GM12878 (cell line): ENCODE measurements at regions not wholly inside any gene's neighbourhood (a gene's known extent, or its start where the extent isn't known, plus 50 kb on each side); places are given as distances from the start of the nearest gene placed in this dataset.

Experiments used
- ATAC-seq: fragments of 200-7000 bp; cut with Tn5 transposase; 3 replicates; pipeline ENCODE4 v1.9.1; 2020; ENCODE audit warnings: mild to moderate bottlenecking, moderate library complexity
- BruUV-seq: library from RNA; stranded (reverse); fragments of 400-500 nt; replicated peaks from 2 replicates; lab custom pipeline; 2021; lab: Mats Ljungman, UMichigan
- CTCF ChIA-PET: fragments of 300-600 bp; sonication (Branson Sonifier 250); formaldehyde crosslinking; extraction: SDS; loops from one replicate; lab custom pipeline; 2021; ENCODE audit warnings: inconsistent platforms; lab: Yijun Ruan, JAX
- POLR2A ChIA-PET: fragments of 350-600 bp; formaldehyde crosslinking; extraction: SDS; loops from one replicate; lab custom pipeline; 2021; ENCODE audit warnings: inconsistent platforms; lab: Charles Lee
- RAD21 ChIA-PET: fragments of 300-600 bp; sonication (Branson Sonifier 250); formaldehyde crosslinking; loops from one replicate; lab custom pipeline; 2023; ENCODE audit warnings: antibody characterized with exemption; ENCODE audit not compliant: unreplicated experiment; lab: Charles Lee
- SMC1A ChIA-PET: fragments of 300-600 bp; sonication (Branson Sonifier 250); formaldehyde crosslinking; loops from one replicate; lab custom pipeline; 2023; ENCODE audit not compliant: unreplicated experiment, uncharacterized antibody; lab: Charles Lee
- DNase-seq: peaks from one replicate; pipeline ENCODE4 v3.0.0-alpha.2; 2011; ENCODE audit warnings: low read depth, low spot score
- FAIRE-seq: peaks from 3 replicates; lab custom pipeline; 2011; peaks lifted over from hg19 to GRCh38; lab: Jason Lieb, UNC
- H2AFZ ChIP-seq: 2 replicates; pipeline ENCODE4 v1.6.0; 2011; ENCODE audit warnings: low read depth, low read length, control low read depth; ENCODE audit not compliant: control insufficient read depth
- H3K27ac ChIP-seq: 2 replicates; pipeline ENCODE4 v1.5.1; 2011; ENCODE audit warnings: control low read depth; ENCODE audit not compliant: control insufficient read depth, insufficient read depth
- H3K27me3 ChIP-seq, 2 experiments: replicated peaks in 1 of 2; 2 replicates each; pipeline versions ENCODE4 v1.6.0 to v1.6.1; 2011; ENCODE audit warnings: low read length in 1 of 2; ENCODE audit not compliant: control insufficient read depth in 2 of 2, insufficient read depth in 2 of 2
- H3K36me3 ChIP-seq, 2 experiments: 2 replicates each; pipeline ENCODE4 v1.5.1; 2011; ENCODE audit warnings: low read length in 1 of 2; ENCODE audit not compliant: control insufficient read depth in 2 of 2, insufficient read depth in 2 of 2
- H3K4me1 ChIP-seq: 2 replicates; pipeline ENCODE4 v1.6.1; 2011; ENCODE audit warnings: mild to moderate bottlenecking, low read length, moderate library complexity, mixed read lengths; ENCODE audit not compliant: control insufficient read depth, insufficient read depth
- H3K4me2 ChIP-seq: 2 replicates; pipeline ENCODE4 v1.6.0; 2011; ENCODE audit warnings: control low read depth; ENCODE audit not compliant: control insufficient read depth, insufficient read depth
- H3K4me3 ChIP-seq: fragments of 200-600 bp; sonication (generic); 2 replicates; pipeline ENCODE4 v1.5.1; 2016
- H3K79me2 ChIP-seq: 2 replicates; pipeline ENCODE4 v1.6.0; 2011; ENCODE audit warnings: low read length; ENCODE audit not compliant: control insufficient read depth, insufficient read depth
- H3K9ac ChIP-seq: 2 replicates; pipeline ENCODE4 v1.8.0; 2011; ENCODE audit warnings: low read length, control low read depth, mixed read lengths; ENCODE audit not compliant: control insufficient read depth, insufficient read depth
- H3K9me3 ChIP-seq: replicated peaks from 3 replicates; pipeline ENCODE4 v1.5.1; 2011; ENCODE audit warnings: mild to moderate bottlenecking, low read length; ENCODE audit not compliant: control insufficient read depth, insufficient read depth
- H4K20me1 ChIP-seq: 2 replicates; pipeline ENCODE4 v1.6.0; 2011; ENCODE audit not compliant: control insufficient read depth, insufficient read depth
- ATF7 ChIP-seq: fragments of 450-650 bp; IDR thresholded peaks from 2 replicates; pipeline ENCODE4 v1.6.1; 2016; ENCODE audit warnings: low read depth, mild to moderate bottlenecking
- DPF2 ChIP-seq: fragments of 450-650 bp; IDR thresholded peaks from 2 replicates; pipeline ENCODE4 v1.6.1; 2017; ENCODE audit warnings: mild to moderate bottlenecking
- RELA ChIP-seq: fragments of 450-650 bp; IDR thresholded peaks from 2 replicates; pipeline ENCODE4 v1.8.0; 2014; ENCODE audit warnings: borderline replicate concordance; ENCODE audit not compliant: partially characterized antibody
- TARDBP ChIP-seq: IDR thresholded peaks from 2 replicates; pipeline ENCODE4 v1.6.1; 2016; ENCODE audit warnings: borderline replicate concordance
- WRNIP1 ChIP-seq: IDR thresholded peaks from 2 replicates; pipeline ENCODE4 v1.6.1; 2011; ENCODE audit warnings: low read depth, low read length, improper control_type of control experiment, borderline replicate concordance
- ZNF217 ChIP-seq: fragments of 450-650 bp; IDR thresholded peaks from 2 replicates; pipeline ENCODE4 v1.6.1; 2017; ENCODE audit warnings: antibody characterized with exemption, mild to moderate bottlenecking
- WGBS: methylation state at CpG from one replicate; pipeline ENCODE4 v1.1.6; 2016; ENCODE audit warnings: low lambda C conversion rate; ENCODE audit not compliant: insufficient replicate concordance, insufficient coverage; ENCODE audit errors: missing lambda C conversion rate; 5-methylcytosine and 5-hydroxymethylcytosine counted together
- in situ Hi-C: fragments of 300-500 bp; cut with MboI; formaldehyde crosslinking; loops from 9 replicates; pipeline ENCODE4 v1.14.3; 2018; ENCODE audit warnings: mixed read lengths
- intact Hi-C: fragments of 100-400 bp; cut with micrococcal nuclease; formaldehyde crosslinking; loops from one replicate; pipeline ENCODE4 v1.14.2; 2022; ENCODE audit not compliant: unreplicated experiment
- TF ChIP-seq, protein P1 (sequence below): fragments of 450-650 bp; formaldehyde crosslinking; IDR thresholded peaks from 2 replicates; pipeline ENCODE4 v1.4.0; 2022; ENCODE audit warnings: mild to moderate bottlenecking, moderate library complexity

DNA sequence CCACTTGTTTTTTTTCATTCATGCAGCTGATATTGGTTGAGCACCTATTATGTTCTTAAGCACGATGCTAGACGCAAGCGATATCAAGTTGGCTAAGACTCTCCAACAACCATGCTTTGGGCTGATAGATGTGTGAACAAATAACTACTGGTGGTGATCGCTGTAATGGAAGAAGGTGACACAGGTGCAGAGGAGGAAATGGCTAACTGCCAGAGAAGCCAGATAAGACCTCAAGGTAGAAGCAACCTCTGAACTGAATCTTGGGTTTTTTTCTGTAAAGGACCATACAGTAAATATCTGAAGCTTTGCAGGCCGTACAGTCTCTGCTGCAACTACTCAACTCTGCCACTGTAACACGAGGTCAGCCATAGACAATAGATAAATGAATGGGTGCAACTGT is 97.9 kb downstream of the C17orf67 start:
- TF ChIP-seq DPF2 (no peak), ATF7 (no peak), WRNIP1 (no peak), RELA (no peak), TARDBP (no peak), ZNF217 (no peak)
- TF ChIP-seq, protein P1, sequence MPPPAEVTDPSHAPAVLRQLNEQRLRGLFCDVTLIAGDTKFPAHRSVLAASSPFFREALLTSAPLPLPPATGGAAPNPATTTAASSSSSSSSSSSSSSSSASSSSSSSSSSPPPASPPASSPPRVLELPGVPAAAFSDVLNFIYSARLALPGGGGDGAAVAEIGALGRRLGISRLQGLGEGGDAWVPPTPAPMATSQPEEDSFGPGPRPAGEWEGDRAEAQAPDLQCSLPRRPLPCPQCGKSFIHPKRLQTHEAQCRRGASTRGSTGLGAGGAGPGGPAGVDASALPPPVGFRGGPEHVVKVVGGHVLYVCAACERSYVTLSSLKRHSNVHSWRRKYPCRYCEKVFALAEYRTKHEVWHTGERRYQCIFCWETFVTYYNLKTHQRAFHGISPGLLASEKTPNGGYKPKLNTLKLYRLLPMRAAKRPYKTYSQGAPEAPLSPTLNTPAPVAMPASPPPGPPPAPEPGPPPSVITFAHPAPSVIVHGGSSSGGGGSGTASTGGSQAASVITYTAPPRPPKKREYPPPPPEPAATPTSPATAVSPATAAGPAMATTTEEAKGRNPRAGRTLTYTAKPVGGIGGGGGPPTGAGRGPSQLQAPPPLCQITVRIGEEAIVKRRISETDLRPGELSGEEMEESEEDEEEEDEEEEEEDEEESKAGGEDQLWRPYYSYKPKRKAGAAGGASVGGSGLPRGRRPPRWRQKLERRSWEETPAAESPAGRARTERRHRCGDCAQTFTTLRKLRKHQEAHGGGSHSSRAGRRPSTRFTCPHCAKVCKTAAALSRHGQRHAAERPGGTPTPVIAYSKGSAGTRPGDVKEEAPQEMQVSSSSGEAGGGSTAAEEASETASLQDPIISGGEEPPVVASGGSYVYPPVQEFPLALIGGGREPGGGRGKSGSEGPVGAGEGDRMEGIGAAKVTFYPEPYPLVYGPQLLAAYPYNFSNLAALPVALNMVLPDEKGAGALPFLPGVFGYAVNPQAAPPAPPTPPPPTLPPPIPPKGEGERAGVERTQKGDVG (CRISPR knock-in tag) = no peak
- Histone ChIP-seq H3K27me3 (no peaks in the 10 kb centered on the region; a peak in 1 of 4 replicates), H3K4me3 (no peak overlapping the region), H3K4me2 (no peak overlapping the region), H3K4me1 (no peaks in the 10 kb centered on the region), H3K27ac (no peak overlapping the region), H3K79me2 (no peaks in the 10 kb centered on the region), H4K20me1 (no peaks in the 10 kb centered on the region), H3K9me3 (no peaks in the 10 kb centered on the region), H2AFZ (no peak overlapping the region), H3K36me3 (no peaks in the 10 kb centered on the region), H3K9ac (no peak overlapping the region)
- BruUV-seq = no TSS peak
- ChIA-PET POLR2A (no interaction called here), CTCF (no interaction called here), SMC1A (no interaction called here), RAD21 (no interaction called here)
- in situ Hi-C loops = no loop called here
- 57% methylated on average over 6 of the region's 6 CpGs for WGBS
- ATAC-seq (no peak), DNase-seq (no peak), FAIRE-seq (no peak)
- intact Hi-C loops = no loop called here
